Choroid plexus epithelial cell (primary cell): ENCODE measurements at regions not wholly inside any gene's neighbourhood (a gene's known extent, or its start where the extent isn't known, plus 50 kb on each side); places are given as distances from the start of the nearest gene placed in this dataset.
A peak's percentile ranks its signal among the peaks of the same experiment; 100 is the strongest.
"Not testable (repeated sequence)": the region's sequence is repeated elsewhere in the genome, so short reads cannot be mapped to it uniquely, and the experiment has no call there.

Experiments
- DNase-seq: peaks from one replicate; pipeline ENCODE4 v3.0.0-alpha.2; 2010; ENCODE audit warnings: low read depth
- H3K4me3 ChIP-seq: 2 replicates; pipeline ENCODE4 v1.5.1; 2011; ENCODE audit warnings: low read depth, mild to moderate bottlenecking, control low read depth, low read length, moderate library complexity
- TF ChIP-seq, protein P1 (sequence below): conservative IDR thresholded peaks from 2 replicates; pipeline ENCODE4 v1.5.1; 2011; ENCODE audit warnings: low read depth, mild to moderate bottlenecking, control low read depth, inconsistent platforms, low read length, moderate library complexity

DNA sequence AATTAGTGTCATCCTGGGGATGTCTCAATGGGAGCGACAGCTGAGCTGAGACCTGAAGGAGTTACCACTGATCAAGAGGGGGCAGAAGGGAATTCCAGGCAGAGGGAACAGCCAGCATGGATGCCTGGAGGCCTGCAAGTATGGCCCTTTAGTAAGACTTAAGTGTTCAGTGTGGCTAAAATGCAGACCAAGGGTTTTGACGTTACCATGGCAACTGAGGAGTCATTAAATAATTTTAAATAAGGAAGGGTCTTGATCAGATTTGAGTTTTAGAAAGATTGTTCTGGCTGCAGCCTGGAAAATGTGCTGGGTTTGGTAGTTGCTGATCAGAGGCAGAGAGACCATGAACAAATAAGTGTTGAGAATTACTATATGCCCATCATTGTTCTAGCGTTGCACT is 285.5 kb downstream of the USP46 start:
- TF ChIP-seq, protein P1, sequence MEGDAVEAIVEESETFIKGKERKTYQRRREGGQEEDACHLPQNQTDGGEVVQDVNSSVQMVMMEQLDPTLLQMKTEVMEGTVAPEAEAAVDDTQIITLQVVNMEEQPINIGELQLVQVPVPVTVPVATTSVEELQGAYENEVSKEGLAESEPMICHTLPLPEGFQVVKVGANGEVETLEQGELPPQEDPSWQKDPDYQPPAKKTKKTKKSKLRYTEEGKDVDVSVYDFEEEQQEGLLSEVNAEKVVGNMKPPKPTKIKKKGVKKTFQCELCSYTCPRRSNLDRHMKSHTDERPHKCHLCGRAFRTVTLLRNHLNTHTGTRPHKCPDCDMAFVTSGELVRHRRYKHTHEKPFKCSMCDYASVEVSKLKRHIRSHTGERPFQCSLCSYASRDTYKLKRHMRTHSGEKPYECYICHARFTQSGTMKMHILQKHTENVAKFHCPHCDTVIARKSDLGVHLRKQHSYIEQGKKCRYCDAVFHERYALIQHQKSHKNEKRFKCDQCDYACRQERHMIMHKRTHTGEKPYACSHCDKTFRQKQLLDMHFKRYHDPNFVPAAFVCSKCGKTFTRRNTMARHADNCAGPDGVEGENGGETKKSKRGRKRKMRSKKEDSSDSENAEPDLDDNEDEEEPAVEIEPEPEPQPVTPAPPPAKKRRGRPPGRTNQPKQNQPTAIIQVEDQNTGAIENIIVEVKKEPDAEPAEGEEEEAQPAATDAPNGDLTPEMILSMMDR = no peak
- no peak for DNase-seq
- no peak overlapping the region for H3K4me3 ChIP-seq

GRCh38 chr4:52374877-52375276 is 284.2 kb downstream of the USP46 start:
- no peak for DNase-seq
- TF ChIP-seq, protein P1 = no peak
- no peak overlapping the region for H3K4me3 ChIP-seq

DNA sequence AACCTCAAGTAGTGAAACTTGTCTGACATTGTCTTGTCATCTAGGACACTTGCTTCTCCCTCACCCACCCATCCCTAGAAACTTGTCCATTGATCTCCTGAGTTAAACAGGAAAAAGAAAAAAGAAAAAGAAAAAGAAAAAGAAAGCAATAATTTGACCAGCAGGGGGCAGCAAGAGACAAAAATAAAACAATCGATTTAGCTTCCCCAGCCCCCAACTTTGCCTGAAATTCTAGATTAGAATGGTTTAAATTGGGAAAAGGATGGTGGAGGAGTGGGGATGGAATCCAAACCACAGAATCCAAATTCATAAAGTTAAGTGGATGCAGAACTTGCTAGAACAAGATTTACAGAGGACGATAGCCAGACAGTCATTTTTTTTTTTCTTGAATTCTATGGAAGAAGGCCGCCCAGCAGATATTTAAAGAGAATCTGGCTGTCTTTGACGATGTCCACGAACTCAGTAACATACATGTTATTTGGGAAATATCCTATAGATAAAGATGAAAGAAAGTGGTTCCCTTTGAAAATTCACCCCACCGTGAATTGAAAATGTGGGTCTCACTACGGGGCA is 282.9 kb downstream of the USP46 start:
- no peak overlapping the region for H3K4me3 ChIP-seq
- TF ChIP-seq, protein P1 = peak; percentile 56
- DNase-seq = peak; percentile 68

DNA sequence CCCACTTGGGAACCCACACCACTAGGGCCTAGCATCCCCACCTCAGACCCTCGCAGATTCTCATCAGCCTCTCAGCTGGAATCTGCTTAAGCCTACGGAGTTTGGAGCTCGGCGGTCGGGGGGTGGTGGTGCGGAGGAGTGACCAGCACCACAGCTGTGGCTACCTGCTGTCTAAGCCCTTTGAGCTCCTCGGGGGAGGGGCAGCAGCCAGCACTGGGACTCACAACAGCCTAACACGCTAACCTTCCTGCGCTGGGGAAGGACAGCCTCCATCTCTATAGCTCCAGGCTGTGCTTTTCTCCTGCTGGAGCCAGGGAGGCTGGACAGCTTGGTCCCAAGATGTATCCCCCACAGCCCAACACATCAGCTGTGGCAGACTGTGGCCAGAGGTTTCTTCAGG is 281.5 kb downstream of the USP46 start:
- TF ChIP-seq, protein P1 = no peak
- no peak overlapping the region for H3K4me3 ChIP-seq
- no peak for DNase-seq

- no peak overlapping the region for H3K4me3 ChIP-seq
- TF ChIP-seq, protein P1 = no peak
- DNase-seq = peak; percentile 6
Observed at GRCh38 chr4:52407545-52407944, 251.6 kb downstream of the USP46 start.

DNA sequence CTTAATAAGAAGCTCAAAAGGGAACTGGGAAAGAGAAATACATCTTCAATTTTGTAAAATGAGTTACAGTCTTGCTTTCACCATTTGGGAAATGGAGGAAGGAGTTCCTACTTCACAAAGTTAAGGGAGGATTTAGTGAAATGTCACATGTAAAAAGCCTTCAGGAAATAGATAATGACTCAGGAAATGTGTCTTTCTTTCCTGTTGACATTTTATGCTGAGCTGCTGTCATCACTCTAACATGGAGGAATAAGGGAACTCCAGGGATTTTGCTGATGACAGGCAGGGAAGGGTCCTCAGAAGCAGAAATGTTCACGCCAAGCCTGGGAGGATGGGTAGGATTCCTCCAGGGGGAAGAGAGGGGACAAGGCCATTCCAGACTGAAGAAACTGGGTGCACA is 251.1 kb downstream of the USP46 start:
- DNase-seq = no peak
- TF ChIP-seq, protein P1 = no peak
- H3K4me3 ChIP-seq = no peak overlapping the region

- no peak for DNase-seq
- no peak overlapping the region for H3K4me3 ChIP-seq
- TF ChIP-seq, protein P1 = no peak
Observed at GRCh38 chr4:52408471-52408870, 250.6 kb downstream of the USP46 start.

DNA sequence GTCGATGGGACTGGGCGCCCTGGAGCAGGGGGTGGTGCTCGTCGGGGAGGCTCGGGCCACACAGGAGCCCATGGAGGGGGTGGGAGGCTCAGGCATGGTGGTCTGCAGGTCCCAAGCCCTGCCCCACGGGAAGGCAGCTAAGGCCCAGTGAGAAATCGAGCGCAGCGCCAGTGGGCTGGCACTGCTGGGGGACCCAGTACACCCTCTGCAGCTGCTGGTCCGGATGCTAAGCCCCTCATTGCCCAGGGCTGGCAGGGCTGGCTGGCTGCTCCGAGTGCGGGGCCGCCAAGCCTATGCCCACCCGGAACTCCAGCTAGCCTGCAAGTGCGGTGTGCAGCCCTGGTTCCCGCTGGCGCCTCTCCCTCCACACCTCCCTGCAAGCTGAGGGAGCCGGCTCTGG is 249.3 kb downstream of the USP46 start:
- DNase-seq, H3K4me3 ChIP-seq: not testable (repeated sequence)
